Sciatic nerve (tissue), 2 donors: ENCODE measurements at regions not wholly inside any gene's neighbourhood (a gene's known extent, or its start where the extent isn't known, plus 50 kb on each side); places are given as distances from the start of the nearest gene placed in this dataset.

Experiments used
- ATAC-seq: fragments of 200-7000 bp; cut with Tn5 transposase; one replicate; pipeline ENCODE4 v1.9.1; 2020; ENCODE audit warnings: mild to moderate bottlenecking, moderate library complexity
- DNase-seq: peaks from one replicate; pipeline ENCODE4 v3.0.0-alpha.2; 2020; ENCODE audit warnings: low spot score
- intact Hi-C: fragments of 100-400 bp; cut with DNase I; formaldehyde crosslinking; loops from one replicate; pipeline ENCODE4 v1.14.2; 2022
- donor health status: DM: no; HTN: no; CAD: no.
- donor health status: DM: no; HTN: no; CAD: no.

DNA sequence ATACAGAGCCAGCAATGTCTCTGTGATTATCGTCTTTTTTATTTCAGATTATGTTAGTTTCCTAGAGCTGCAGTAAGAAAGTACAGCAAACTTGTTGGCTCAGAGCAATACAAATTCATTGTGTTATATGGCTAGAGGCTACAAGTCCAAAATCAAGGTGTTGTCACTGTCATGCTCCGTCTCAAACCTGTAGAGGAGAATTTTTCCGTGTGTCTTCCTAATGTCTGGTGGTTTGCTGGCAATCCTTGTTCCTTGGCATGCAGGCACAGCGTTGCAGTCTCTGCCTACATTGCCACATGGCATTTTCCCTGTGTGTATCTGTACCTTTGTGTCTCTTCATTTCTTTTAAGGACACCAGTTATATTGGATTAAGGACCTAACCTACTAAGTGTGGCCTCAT, 244.4 kb downstream of the LRRIQ3 start:
- intact Hi-C loops: no loop called here
- ATAC-seq: no peak

DNA sequence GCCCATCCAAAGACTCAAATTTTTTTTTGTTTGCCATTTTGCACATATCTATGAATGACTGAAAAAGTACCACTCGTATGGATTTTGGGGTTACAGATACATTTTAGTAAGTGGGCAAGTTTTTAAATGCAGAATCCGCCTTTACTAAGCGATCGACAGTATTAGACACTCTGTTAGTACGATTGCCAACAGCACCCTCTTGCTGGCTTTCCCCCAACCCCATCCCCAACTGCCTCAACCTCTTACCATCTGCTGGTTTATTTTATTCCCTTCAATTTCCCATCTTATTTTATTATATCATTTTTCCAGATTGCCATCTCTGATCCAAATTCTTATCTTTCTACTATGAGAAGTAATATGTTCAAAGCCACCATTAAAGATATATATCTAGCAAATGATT, 244.8 kb downstream of the LRRIQ3 start:
- intact Hi-C loops: no loop called here
- DNase-seq (no peak), ATAC-seq (no peak)

More for the DNA sequence above, 244.4 kb downstream of the LRRIQ3 start:
- no peak for DNase-seq

- DNase-seq (no peak), ATAC-seq (no peak)
- intact Hi-C loops: no loop called here
These were observed 249.9 kb downstream of the LRRIQ3 start for GRCh38 chr1:73948055-73948454.

GRCh38 chr1:73947009-73947408, 251.0 kb downstream of the LRRIQ3 start:
- intact Hi-C loops: no loop called here
- DNase-seq (no peak), ATAC-seq (no peak)

DNA sequence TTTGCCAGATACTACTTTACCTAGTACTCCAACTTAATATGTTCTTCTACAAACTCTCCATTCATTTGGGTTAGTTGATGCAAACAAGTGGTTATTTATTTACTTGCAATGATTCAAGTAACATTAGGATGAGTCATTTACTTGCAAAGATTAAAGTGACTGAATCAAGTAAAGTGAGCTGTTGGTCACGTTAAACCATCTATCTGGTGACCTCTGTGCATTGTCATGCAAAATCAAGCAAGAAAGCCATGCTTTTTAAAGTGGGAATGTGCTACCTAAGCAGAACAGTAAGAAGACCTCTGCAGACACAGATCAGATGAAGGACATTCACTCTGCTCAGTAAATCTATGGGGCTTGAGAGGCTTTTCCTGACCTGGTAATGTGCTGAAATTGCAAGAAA, 254.7 kb downstream of the LRRIQ3 start:
- intact Hi-C loops: no loop called here
- ATAC-seq (no peak), DNase-seq (no peak)

GRCh38 chr1:73930293-73930692, 267.7 kb downstream of the LRRIQ3 start:
- DNase-seq (no peak), ATAC-seq (no peak)
- intact Hi-C loops: no loop called here

GRCh38 chr1:73914951-73915350, 283.0 kb downstream of the LRRIQ3 start:
- DNase-seq (no peak), ATAC-seq (no peak)
- intact Hi-C loops: no loop called here

- ATAC-seq: no peak
- intact Hi-C loops: no loop called here
These were observed 285.0 kb downstream of the LRRIQ3 start for GRCh38 chr1:73913025-73913424.

DNA sequence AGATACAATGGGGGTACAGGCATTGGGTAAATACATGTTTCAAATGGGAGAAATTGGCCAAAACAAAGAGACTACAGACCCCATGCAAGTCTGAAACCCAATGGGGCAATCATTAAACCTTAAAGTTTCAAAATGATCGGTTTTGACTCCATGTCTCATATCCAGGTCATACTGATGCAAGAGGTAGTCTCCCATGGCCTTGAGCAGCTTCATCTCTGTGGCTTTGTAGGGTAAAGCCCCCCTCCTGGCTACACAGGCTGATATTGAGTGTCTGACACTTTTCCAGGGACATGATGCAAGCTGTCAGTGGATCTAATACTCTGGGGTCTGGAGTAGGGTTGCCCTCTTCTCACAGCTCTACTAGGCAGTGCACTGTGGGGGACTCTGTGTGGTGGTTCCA, 286.1 kb downstream of the LRRIQ3 start:
- ATAC-seq: no peak
- intact Hi-C loops: no loop called here
- DNase-seq: no peak

More at GRCh38 chr1:73913025-73913424, 285.0 kb downstream of the LRRIQ3 start:
- no peak for DNase-seq

GRCh38 chr1:73910466-73910865, 287.5 kb downstream of the LRRIQ3 start:
- DNase-seq: no peak
- no peak for ATAC-seq
- intact Hi-C loops: no loop called here

- ATAC-seq (no peak), DNase-seq (no peak)
- intact Hi-C loops: no loop called here
These were observed 287.9 kb downstream of the LRRIQ3 start for GRCh38 chr1:73910062-73910461.

DNA sequence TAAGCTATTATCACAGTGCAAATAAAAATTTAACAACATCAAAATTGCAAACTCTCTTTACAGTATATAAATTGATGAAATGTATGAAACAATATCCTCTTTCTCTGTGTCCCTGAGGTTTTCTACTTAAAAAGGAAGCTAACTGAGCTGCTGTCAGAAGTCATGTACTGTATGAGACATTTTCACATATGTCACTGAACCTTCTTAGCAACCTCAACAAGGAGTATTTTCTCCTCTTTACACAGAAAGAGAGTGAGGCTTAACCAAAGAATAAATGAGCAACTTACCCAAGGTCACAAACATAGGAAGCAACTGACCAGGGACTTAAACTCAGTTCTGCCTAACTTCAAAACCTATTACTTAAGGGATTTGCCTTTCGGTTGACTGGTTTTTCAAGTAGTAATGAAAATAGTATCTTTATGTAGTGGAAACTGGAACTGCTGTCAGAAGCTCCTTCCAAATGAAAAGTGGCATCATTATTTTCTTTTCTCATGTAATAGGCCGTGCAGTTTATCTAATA, 288.9 kb downstream of the LRRIQ3 start:
- no peak for DNase-seq
- intact Hi-C loops: no loop called here
- ATAC-seq: no peak

- intact Hi-C loops: no loop called here
- ATAC-seq (no peak), DNase-seq (no peak)
These were observed 290.9 kb downstream of the LRRIQ3 start for GRCh38 chr1:73907051-73907450.

- intact Hi-C loops: no loop called here
- ATAC-seq: no peak
- no peak for DNase-seq
These were observed 294.9 kb downstream of the LRRIQ3 start for GRCh38 chr1:73903092-73903491.

- no peak for DNase-seq
- ATAC-seq: no peak
- intact Hi-C loops: no loop called here
These were observed 296.2 kb downstream of the LRRIQ3 start for GRCh38 chr1:73901738-73902137.

GRCh38 chr1:73899311-73899710, 298.7 kb downstream of the LRRIQ3 start:
- no peak for ATAC-seq
- intact Hi-C loops: no loop called here
- no peak for DNase-seq

DNA sequence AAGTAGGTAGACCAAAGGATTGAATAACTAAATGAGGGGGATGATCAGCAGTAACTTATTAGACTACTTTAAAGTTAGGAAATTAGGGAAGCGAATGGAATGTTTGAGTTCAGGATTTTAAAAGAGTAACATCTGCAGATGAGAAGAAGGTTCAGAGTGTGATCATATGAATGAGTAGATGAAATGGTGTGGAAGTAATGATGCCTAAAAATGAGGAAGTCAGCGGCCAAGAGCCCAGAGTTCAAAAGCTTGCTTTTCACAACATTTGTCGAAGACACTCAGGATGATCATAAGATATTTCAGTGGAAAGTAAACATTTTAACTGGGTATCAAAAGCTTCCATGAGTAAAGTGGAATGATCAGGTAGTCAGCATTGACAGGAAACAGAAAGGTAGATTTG, 299.4 kb downstream of the LRRIQ3 start:
- no peak for DNase-seq
- intact Hi-C loops: no loop called here
- ATAC-seq: no peak

DNA sequence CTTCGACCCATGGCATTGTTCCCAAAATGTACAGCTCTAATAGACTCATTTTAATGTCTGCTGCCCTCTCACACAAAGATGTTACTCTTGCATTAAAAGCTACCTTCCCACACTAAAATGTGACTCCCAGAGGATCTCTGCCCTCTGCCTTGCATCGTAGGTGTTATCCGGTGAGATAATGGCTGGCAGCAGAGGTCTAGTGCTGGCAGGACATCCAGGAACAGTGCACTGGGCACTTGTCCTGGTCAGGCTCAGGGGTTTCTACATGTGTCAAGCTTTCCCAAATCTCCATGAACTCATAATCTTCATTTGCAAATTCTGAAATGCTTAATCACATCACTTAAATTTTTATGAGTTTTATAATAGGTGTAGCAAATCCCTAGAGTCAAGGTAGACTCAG, 310.6 kb downstream of the LRRIQ3 start:
- ATAC-seq: no peak
- DNase-seq: no peak
- intact Hi-C loops: no loop called here

GRCh38 chr1:73886716-73887115, 311.3 kb downstream of the LRRIQ3 start:
- ATAC-seq (no peak), DNase-seq (no peak)
- intact Hi-C loops: no loop called here

DNA sequence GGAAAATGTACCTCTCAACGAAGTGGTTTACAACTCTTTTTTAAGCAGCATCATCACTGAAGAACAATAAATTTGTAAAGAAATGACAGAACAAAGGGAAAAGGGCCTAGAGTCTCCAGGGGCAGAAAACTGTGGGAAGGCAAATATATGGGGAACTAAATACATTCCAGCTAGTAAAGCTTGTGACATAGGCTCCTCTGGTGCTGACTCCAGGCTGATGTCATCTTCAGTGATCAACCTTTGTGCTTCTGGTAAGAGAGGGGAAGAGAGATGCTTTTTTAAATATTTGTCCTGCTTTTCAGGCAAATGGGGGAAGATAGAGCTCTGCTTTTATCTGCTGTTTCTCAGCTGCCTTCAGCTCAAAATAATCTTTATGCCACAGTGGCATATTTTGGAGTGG, 323.2 kb downstream of the LRRIQ3 start:
- no peak for ATAC-seq
- intact Hi-C loops: no loop called here
- no peak for DNase-seq

DNA sequence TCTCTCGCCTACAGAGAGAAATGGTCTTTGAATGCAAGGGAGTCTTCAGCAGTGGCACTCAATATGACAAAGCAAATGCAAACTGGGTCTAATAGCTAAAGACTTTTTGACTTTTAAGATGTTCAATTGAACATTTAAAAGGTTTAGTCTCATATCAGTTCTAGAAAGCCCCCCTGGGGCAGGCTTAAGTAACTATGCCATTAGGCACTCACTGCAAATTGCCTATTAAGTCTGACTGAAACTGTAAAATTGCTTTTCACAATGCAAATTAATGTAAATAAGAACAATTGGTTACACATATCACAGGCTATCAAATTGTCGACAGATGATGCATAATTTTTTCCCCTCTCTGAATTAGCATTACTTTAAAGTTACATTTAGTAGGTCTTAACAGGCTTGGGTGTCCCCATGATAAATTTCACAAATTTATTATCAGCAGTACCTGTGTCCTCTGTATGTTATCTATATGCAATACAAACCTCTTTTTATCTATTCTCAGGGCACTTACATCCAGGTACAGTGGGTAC, 329.1 kb downstream of the LRRIQ3 start:
- DNase-seq (no peak), ATAC-seq (no peak)
- intact Hi-C loops: no loop called here

- DNase-seq (no peak), ATAC-seq (no peak)
- intact Hi-C loops: no loop called here
These were observed 335.6 kb downstream of the LRRIQ3 start for GRCh38 chr1:73862355-73862754.
